Mesenchymal stem cell (in vitro differentiated cells and primary cell): ENCODE measurements at regions not wholly inside any gene's neighbourhood (a gene's known extent, or its start where the extent isn't known, plus 50 kb on each side); places are given as distances from the start of the nearest gene placed in this dataset.
A peak's percentile ranks its signal among the peaks of the same experiment; 100 is the strongest.

Source experiments
- DNase-seq: peaks from one replicate; pipeline ENCODE4 v3.0.0-alpha.2; 2013
- H2AFZ ChIP-seq: one replicate; pipeline ENCODE4 v1.6.1; 2013; ENCODE audit warnings: low read depth, mild to moderate bottlenecking, control low read depth, inconsistent platforms, low read length, moderate library complexity
- H2AK5ac ChIP-seq: 2 replicates; pipeline ENCODE4 v1.6.1; 2013; ENCODE audit warnings: low read length, moderate library complexity, mild to moderate bottlenecking, inconsistent platforms; ENCODE audit not compliant: severe bottlenecking
- H2BK120ac ChIP-seq: one replicate; pipeline ENCODE4 v1.6.1; 2013; ENCODE audit warnings: low read depth, mild to moderate bottlenecking, inconsistent platforms, low read length, moderate library complexity
- H2BK12ac ChIP-seq, 2 experiments: one replicate each; pipeline ENCODE4 v1.6.1; 2013; ENCODE audit warnings: inconsistent platforms in 2 of 2, low read length in 2 of 2, mild to moderate bottlenecking in 2 of 2, moderate library complexity in 2 of 2, control low read depth in 1 of 2
- H2BK15ac ChIP-seq: one replicate; pipeline ENCODE4 v1.6.1; 2013; ENCODE audit warnings: mild to moderate bottlenecking, low read depth, inconsistent platforms; ENCODE audit not compliant: poor library complexity, severe bottlenecking
- H2BK5ac ChIP-seq: 2 replicates; pipeline ENCODE4 v1.6.1; 2013; ENCODE audit warnings: low read depth, mild to moderate bottlenecking, low read length, control low read depth, inconsistent platforms; ENCODE audit not compliant: poor library complexity, severe bottlenecking
- H3K14ac ChIP-seq, 2 experiments: one replicate each; pipeline ENCODE4 v1.6.1; 2013; ENCODE audit warnings: inconsistent platforms in 2 of 2, low read length in 2 of 2, control low read depth in 1 of 2, mild to moderate bottlenecking in 1 of 2, moderate library complexity in 1 of 2
- H3K18ac ChIP-seq, 2 experiments: one replicate each; pipeline ENCODE4 v1.6.1; 2013; ENCODE audit warnings: inconsistent platforms in 2 of 2, low read length in 2 of 2, control low read depth in 1 of 2, low read depth in 1 of 2, mild to moderate bottlenecking in 1 of 2
- H3K23ac ChIP-seq, 2 experiments: one replicate each; pipeline ENCODE4 v1.6.1; 2013; ENCODE audit warnings: inconsistent platforms in 2 of 2, low read length in 2 of 2, mild to moderate bottlenecking in 2 of 2, moderate library complexity in 2 of 2, control low read depth in 1 of 2
- H3K27ac ChIP-seq: 2 replicates; pipeline ENCODE4 v1.5.1; 2013; ENCODE audit warnings: mild to moderate bottlenecking, moderate library complexity, low read length, control low read depth, inconsistent platforms; ENCODE audit not compliant: poor library complexity, severe bottlenecking
- H3K27me3 ChIP-seq, 2 experiments: 2 replicates each; pipeline versions ENCODE4 v1.6.1 to v1.7.0; 2013; ENCODE audit warnings: low read length in 2 of 2, mild to moderate bottlenecking in 2 of 2, moderate library complexity in 2 of 2, control low read depth in 1 of 2, inconsistent platforms in 1 of 2; ENCODE audit not compliant: control insufficient read depth in 1 of 2, insufficient read depth in 1 of 2
- H3K36me3 ChIP-seq, 2 experiments: 2 replicates each; pipeline versions ENCODE4 v1.6.1 to v1.7.0; 2013; ENCODE audit warnings: low read length in 2 of 2, control low read depth in 1 of 2, inconsistent platforms in 1 of 2, low read depth in 1 of 2, mild to moderate bottlenecking in 1 of 2; ENCODE audit not compliant: insufficient read depth in 2 of 2, control insufficient read depth in 1 of 2
- H3K4ac ChIP-seq, 2 experiments: one replicate each; pipeline ENCODE4 v1.6.1; 2013; ENCODE audit warnings: inconsistent platforms in 2 of 2, low read length in 2 of 2, mild to moderate bottlenecking in 2 of 2, moderate library complexity in 2 of 2, control low read depth in 1 of 2, low read depth in 1 of 2
- H3K4me1 ChIP-seq: 2 replicates; pipeline ENCODE4 v1.6.1; 2013; ENCODE audit warnings: low read depth, low read length, control low read depth; ENCODE audit not compliant: control insufficient read depth, insufficient read depth
- H3K4me2 ChIP-seq: 2 replicates; pipeline ENCODE4 v1.6.1; 2013; ENCODE audit warnings: low read length, mild to moderate bottlenecking, inconsistent platforms; ENCODE audit not compliant: poor library complexity, severe bottlenecking
- H3K4me3 ChIP-seq, 2 experiments: 2 replicates each; pipeline versions ENCODE4 v1.5.1 to v1.7.0; 2013; ENCODE audit warnings: low read length in 2 of 2, mild to moderate bottlenecking in 2 of 2, control low read depth in 1 of 2, low read depth in 1 of 2; ENCODE audit not compliant: insufficient read depth in 1 of 2
- H3K79me1 ChIP-seq: replicated peaks from 2 replicates; pipeline ENCODE4 v1.6.1; 2013; ENCODE audit warnings: mild to moderate bottlenecking, control low read depth, low read length, inconsistent platforms; ENCODE audit not compliant: poor library complexity, severe bottlenecking
- H3K9ac ChIP-seq: 2 replicates; pipeline ENCODE4 v1.7.0; 2013; ENCODE audit warnings: mild to moderate bottlenecking, low read length, moderate library complexity
- H3K9me3 ChIP-seq: 2 replicates; pipeline ENCODE4 v1.7.0; 2013; ENCODE audit warnings: mild to moderate bottlenecking, low read length; ENCODE audit not compliant: control insufficient read depth
- H4K8ac ChIP-seq: one replicate; pipeline ENCODE4 v1.6.1; 2013; ENCODE audit warnings: inconsistent platforms, mild to moderate bottlenecking, low read length, moderate library complexity
- H4K91ac ChIP-seq: one replicate; pipeline ENCODE4 v1.6.1; 2013; ENCODE audit warnings: mild to moderate bottlenecking, low read length, inconsistent platforms
- WGBS: methylation state at CpG from one replicate; pipeline ENCODE4 v1.1.7; 2013; ENCODE audit warnings: mixed read lengths; 5-methylcytosine and 5-hydroxymethylcytosine counted together

DNA sequence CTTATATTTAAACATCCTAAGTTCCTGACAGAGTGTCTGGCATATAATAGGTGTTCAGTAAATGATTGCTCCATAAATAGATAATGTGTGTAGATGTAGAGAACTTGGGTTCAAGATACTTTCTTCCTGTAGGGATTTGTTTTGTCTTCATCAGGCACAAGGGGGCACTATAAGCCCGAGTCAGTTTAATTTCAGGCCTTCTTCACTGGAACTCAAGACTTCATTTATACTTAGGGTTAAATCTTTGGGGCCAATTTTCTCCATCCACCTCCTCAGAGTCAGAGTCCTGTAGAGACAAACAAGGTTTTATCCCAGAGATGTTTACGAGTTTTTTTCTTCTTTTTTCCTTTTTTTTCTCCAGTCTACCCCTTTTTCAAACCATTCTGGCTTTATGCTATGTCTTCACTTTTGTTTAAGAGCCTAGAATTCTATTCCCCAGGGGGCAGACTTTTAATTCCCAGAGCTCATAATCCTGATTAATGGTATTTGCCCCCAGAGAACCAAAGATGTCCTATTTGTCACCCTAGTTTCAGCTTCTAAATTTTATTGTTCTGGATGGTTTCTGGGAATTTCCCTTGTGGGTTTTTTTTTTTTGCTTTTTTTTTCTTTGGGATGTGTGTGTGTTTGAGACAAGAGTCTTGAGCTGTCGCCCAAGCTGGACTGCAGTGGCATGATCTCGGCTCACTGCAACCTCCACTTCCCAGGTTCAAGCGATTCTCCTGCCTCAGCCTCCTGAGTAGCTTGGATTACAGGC lies 88.4 kb downstream of the HFE start:
- Histone ChIP-seq H3K27ac (no peak overlapping the region), H3K9me3 (no peaks in the 10 kb centered on the region), H2BK5ac (no peak overlapping the region), H3K27me3 (no peaks in the 10 kb centered on the region), H2BK12ac (no peak overlapping the region), H3K36me3 (no peaks in the 10 kb centered on the region), H2AK5ac (no peak overlapping the region), H2BK120ac (no peak overlapping the region), H3K18ac (no peak overlapping the region), H3K4ac (no peak overlapping the region), H3K79me1 (peaks cover 5% of the 10 kb centered on the region), H3K4me3 (no peak overlapping the region), H3K4me2 (no peak overlapping the region), H3K4me1 (peaks cover 2% of the 10 kb centered on the region), H2BK15ac (no peak overlapping the region), H2AFZ (no peak overlapping the region), H4K91ac (no peak overlapping the region), H3K14ac (no peak overlapping the region), H3K23ac (no peak overlapping the region), H4K8ac (no peak overlapping the region), H3K9ac (no peak overlapping the region)
- peak; percentile 83 for DNase-seq
- WGBS: 58% methylated on average over 5 of the region's 5 CpGs

- no peak overlapping the region for H2AFZ ChIP-seq
- H3K27ac ChIP-seq: no peak overlapping the region
- H3K4me3 ChIP-seq: no peak overlapping the region
- no peak overlapping the region for H3K4ac ChIP-seq
- no peak overlapping the region for H3K23ac ChIP-seq
- no peaks in the 10 kb centered on the region for H3K79me1 ChIP-seq
- 86% methylated on average over 1 of the region's 1 CpG for WGBS
- DNase-seq: no peak
- H3K4me2 ChIP-seq: no peak overlapping the region
- H3K14ac ChIP-seq: no peak overlapping the region
- H3K9ac ChIP-seq: no peak overlapping the region
- H3K36me3 ChIP-seq: no peaks in the 10 kb centered on the region
- H3K18ac ChIP-seq: no peak overlapping the region
- H3K27me3 ChIP-seq: no peaks in the 10 kb centered on the region
- H4K91ac ChIP-seq: no peak overlapping the region
- H3K4me1 ChIP-seq: peaks cover 2% of the 10 kb centered on the region
- H3K9me3 ChIP-seq: no peaks in the 10 kb centered on the region
- H2BK15ac ChIP-seq: no peak overlapping the region
- no peak overlapping the region for H4K8ac ChIP-seq
- no peak overlapping the region for H2BK120ac ChIP-seq
- H2AK5ac ChIP-seq: no peak overlapping the region
- H2BK5ac ChIP-seq: no peak overlapping the region
- no peak overlapping the region for H2BK12ac ChIP-seq
Measured at GRCh38 chr6:26179675-26180074, 92.4 kb downstream of the HFE start.

- Histone ChIP-seq H3K36me3 (no peaks in the 10 kb centered on the region), H2BK12ac (no peak overlapping the region), H3K27ac (no peak overlapping the region), H3K79me1 (no peaks in the 10 kb centered on the region), H2AFZ (no peak overlapping the region), H3K4me1 (peaks cover 2% of the 10 kb centered on the region), H2BK120ac (no peak overlapping the region), H3K4ac (no peak overlapping the region), H3K27me3 (no peaks in the 10 kb centered on the region), H2AK5ac (no peak overlapping the region), H4K91ac (no peak overlapping the region), H4K8ac (no peak overlapping the region), H3K14ac (no peak overlapping the region), H3K9me3 (no peaks in the 10 kb centered on the region), H3K4me3 (no peak overlapping the region), H2BK15ac (no peak overlapping the region), H3K9ac (no peak overlapping the region), H3K4me2 (no peak overlapping the region), H3K23ac (no peak overlapping the region), H2BK5ac (no peak overlapping the region), H3K18ac (no peak overlapping the region)
- no peak for DNase-seq
- 100% methylated on average over 3 of the region's 7 CpGs for WGBS
Measured at GRCh38 chr6:26180346-26180745, 93.1 kb downstream of the HFE start.

DNA sequence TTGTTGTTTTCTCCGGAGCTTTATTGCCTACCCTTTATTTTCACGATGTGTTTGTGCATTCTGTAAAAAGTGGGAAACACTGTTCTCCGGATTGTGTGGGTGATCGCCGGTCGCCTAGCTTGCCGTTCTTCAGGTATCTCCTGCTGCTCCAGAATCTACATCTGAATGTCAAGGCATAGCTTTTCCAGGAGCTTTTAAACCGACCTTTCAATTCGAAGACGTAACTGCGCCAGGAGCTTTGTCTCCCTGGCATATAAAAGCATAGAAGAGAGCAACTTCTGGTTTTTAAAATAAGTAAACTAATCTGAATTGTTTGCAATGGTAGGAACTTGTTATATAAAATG lies 96.0 kb downstream of the HFE start:
- peaks cover under 1% of the 10 kb centered on the region for H3K4me1 ChIP-seq
- H3K18ac ChIP-seq: peak overlapping the region; percentile 54 to 70
- H4K8ac ChIP-seq: peak overlapping the region; percentile 69
- 6% methylated on average over 11 of the region's 11 CpGs for WGBS
- H2BK120ac ChIP-seq: peak overlapping the region; percentile 19
- H3K9ac ChIP-seq: peak overlapping the region; percentile 81
- H3K23ac ChIP-seq: no peak overlapping the region
- H3K4ac ChIP-seq: no peak overlapping the region
- no peaks in the 10 kb centered on the region for H3K79me1 ChIP-seq
- H2AFZ ChIP-seq: no peak overlapping the region
- no peak overlapping the region for H2AK5ac ChIP-seq
- no peak overlapping the region for H2BK12ac ChIP-seq
- no peak overlapping the region for H4K91ac ChIP-seq
- no peaks in the 10 kb centered on the region for H3K36me3 ChIP-seq
- no peak overlapping the region for H2BK5ac ChIP-seq
- no peak overlapping the region for H3K14ac ChIP-seq
- DNase-seq: no peak
- peak overlapping the region; percentile 70 for H3K27ac ChIP-seq
- no peak overlapping the region for H2BK15ac ChIP-seq
- peak overlapping the region; percentile 82 for H3K4me2 ChIP-seq
- no peaks in the 10 kb centered on the region for H3K27me3 ChIP-seq
- no peaks in the 10 kb centered on the region for H3K9me3 ChIP-seq
- peak overlapping the region in 1 of 2 experiments; percentile 80 for H3K4me3 ChIP-seq
